GM18519 (cell line): ENCODE measurements at regions not wholly inside any gene's neighbourhood (a gene's known extent, or its start where the extent isn't known, plus 50 kb on each side); places are given as distances from the start of the nearest gene placed in this dataset.

Experiments used
- ATAC-seq: cut with Tn5 transposase; IDR thresholded peaks from one replicate; pipeline ENCODE4 v1.9.1; 2021; ENCODE audit warnings: mild to moderate bottlenecking, moderate library complexity; ENCODE audit not compliant: unreplicated experiment, low FRiP score

- ATAC-seq, result no peak
Observed at GRCh38 chr20:60986506-60987156, 265.4 kb upstream of the CDH4 start.

GRCh38 chr20:60990061-60990460 is 262.0 kb upstream of the CDH4 start:
- ATAC-seq, result no peak

- no peak for ATAC-seq
Observed at GRCh38 chr20:60990643-60991042, 261.4 kb upstream of the CDH4 start.

- no peak for ATAC-seq
Observed at GRCh38 chr20:60993433-60994044, 258.5 kb upstream of the CDH4 start.

GRCh38 chr20:60999250-60999649 is 252.8 kb upstream of the CDH4 start:
- ATAC-seq, result no peak

GRCh38 chr20:61002090-61002489 is 250.0 kb upstream of the CDH4 start:
- no peak for ATAC-seq

GRCh38 chr20:61014491-61014890 is 237.6 kb upstream of the CDH4 start:
- ATAC-seq, result no peak

- no peak for ATAC-seq
Observed at GRCh38 chr20:61015602-61016001, 236.5 kb upstream of the CDH4 start.

GRCh38 chr20:61019322-61019721 is 232.7 kb upstream of the CDH4 start:
- ATAC-seq, result no peak

GRCh38 chr20:61023612-61024011 is 228.4 kb upstream of the CDH4 start:
- ATAC-seq, result no peak

GRCh38 chr20:61024390-61024789 is 227.7 kb upstream of the CDH4 start:
- ATAC-seq, result no peak

GRCh38 chr20:61025536-61025935 is 226.5 kb upstream of the CDH4 start:
- ATAC-seq, result no peak

GRCh38 chr20:61026173-61026572 is 225.9 kb upstream of the CDH4 start:
- ATAC-seq, result no peak

GRCh38 chr20:61026731-61027130 is 225.3 kb upstream of the CDH4 start:
- no peak for ATAC-seq

GRCh38 chr20:61027218-61027617 is 224.8 kb upstream of the CDH4 start:
- ATAC-seq, result no peak

GRCh38 chr20:61030130-61030529 is 221.9 kb upstream of the CDH4 start:
- no peak for ATAC-seq

GRCh38 chr20:61031101-61031830 is 220.8 kb upstream of the CDH4 start:
- no peak for ATAC-seq

GRCh38 chr20:61037498-61037897 is 214.6 kb upstream of the CDH4 start:
- no peak for ATAC-seq

- no peak for ATAC-seq
Observed at GRCh38 chr20:61041481-61041880, 210.6 kb upstream of the CDH4 start.

GRCh38 chr20:61042506-61043385 is 209.3 kb upstream of the CDH4 start:
- no peak for ATAC-seq

- ATAC-seq, result no peak
Observed at GRCh38 chr20:61043681-61044080, 208.4 kb upstream of the CDH4 start.
